Left kidney (tissue), 1 donor: ENCODE measurements at regions not wholly inside any gene's neighbourhood (a gene's known extent, or its start where the extent isn't known, plus 50 kb on each side); places are given as distances from the start of the nearest gene placed in this dataset.
"Not testable (repeated sequence)": the region's sequence is repeated elsewhere in the genome, so short reads cannot be mapped to it uniquely, and the experiment has no call there.

ENCODE experiments used
- DNase-seq: peaks from one replicate; pipeline ENCODE4 v3.0.0-alpha.2; 2013

DNA sequence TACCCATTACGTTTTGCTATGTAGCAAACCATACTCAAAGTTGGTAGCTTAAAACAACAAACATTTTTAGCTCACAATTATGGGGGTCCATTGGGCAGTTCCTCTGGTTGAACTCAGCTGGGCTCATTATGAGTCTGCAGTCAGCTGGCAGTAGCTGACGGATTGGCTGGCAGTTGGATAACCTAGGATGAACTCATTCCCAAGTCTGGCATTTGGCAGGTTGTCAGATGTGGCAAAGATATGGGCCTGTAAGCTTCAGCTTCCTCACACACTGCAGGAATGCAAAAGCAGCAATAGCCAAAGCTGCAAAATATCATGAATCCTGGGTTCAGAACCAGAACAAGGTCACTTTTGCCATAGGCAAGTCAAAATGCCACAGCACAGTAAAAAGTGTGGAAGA is 412.2 kb upstream of the SORCS1 start:
- no peak for DNase-seq

DNA sequence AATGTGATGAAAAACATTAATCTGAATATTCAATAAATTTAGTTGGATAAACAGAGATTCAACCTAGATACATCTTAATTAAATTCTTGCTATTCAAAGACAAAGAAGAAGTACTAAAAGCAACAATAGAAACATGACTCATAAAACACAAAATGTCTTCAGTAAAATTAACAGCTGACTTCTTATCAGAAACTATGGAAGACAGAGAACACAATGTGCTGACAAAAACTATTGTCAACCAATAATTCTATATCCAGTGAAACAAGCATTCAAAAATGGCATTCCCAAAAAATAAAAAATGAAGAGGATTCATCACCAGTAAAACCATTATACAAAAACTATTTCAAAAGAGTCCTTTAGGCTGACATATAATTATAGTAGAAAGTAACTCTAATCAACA is 400.5 kb upstream of the SORCS1 start:
- no peak for DNase-seq

DNA sequence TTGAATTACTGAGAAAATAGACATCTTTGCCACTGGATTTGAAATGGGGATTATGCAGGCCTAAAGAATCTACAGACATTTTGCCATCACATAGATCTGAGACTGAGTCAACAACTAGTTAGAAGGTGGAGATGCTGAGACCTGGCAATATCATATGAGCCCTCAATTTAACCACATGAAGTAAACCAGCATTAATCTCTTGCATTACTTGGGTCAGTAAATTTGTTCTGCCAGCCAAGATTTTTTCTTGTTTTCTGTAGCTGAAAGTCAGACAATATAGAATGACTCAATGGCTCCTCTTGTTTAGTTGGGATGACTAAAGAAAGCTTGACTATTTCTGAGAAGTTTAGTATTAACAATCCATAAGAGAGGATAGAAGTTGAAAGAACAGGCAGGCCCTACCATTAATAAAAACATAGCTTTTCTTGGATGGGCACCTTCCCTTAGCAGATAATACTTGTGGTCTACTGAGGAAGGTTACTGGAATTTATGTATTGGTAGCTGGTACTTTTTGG is 396.7 kb upstream of the SORCS1 start:
- no peak for DNase-seq

DNA sequence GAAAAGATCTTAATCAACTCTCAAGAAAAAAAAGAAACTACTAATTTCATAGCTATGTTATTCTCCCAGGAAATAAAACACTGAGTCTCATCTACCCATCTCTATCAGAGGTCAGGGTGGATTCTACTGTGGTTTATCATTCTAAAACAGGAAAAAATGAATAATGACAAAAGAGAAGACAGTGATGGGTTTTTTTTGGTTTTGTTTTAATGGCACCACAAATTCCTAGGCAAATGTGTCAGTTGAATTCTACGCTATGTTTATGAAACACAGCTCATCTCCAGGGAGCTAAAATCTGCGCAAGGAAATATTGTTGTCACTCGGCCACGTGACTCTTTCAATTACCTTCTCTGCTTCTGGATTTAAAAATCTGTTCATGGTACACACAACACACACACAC is 393.4 kb upstream of the SORCS1 start:
- no peak for DNase-seq

DNA sequence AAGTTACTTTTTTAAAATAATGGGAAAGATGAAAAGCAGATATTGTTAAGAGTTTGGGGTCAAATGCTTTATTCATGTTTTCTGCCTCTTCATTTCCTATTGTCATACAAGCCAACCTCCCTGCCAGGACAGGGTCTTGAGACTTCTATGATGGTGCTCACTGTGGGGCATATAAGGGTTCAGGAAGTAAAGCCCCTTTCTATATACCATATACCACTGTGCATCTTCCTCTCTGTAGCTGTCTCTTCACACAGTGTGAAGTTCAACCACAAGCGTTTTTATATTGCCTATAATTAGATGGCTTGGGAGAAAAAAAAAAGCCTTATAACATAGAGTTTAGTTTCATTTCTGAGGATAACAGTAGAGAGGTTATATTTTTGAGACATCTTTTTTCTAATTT is 389.8 kb upstream of the SORCS1 start:
- DNase-seq, result no peak

DNA sequence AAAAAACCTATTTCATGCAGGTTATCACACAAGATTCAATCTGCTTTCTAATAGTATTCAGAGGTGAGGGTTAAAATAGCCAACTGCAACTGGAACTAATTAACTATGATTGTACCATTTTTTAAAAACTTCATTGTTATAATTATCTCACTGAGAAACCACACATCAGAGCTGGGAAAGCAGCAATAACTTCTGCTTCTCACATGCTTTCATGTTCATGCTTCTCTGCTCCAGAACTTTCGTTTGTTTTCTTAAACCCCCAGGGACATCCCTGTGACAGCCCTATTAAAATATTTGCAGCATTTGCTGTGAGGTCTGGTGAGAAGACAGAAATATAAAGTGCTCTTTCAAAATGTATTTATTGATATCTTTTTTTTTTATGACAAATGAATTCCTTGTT is 389.0 kb upstream of the SORCS1 start:
- no peak for DNase-seq

DNA sequence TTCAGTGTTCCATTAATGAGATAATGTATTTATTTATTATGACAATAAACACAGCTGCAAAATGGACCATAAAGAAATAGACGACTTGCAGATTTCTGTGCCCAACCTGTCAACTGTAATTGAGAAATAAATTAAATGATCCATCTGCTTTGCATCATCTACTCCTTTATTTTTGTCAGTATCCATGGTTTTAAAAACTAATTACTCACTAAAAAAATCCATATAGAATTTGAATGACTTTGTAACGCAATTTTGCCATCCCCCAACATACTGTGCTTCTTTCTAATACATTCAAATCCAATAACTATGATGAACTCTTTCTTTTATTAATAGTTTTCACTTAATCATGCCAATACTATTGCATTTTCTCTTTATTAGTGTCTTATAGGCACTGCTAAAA is 388.5 kb upstream of the SORCS1 start:
- DNase-seq, result no peak

DNA sequence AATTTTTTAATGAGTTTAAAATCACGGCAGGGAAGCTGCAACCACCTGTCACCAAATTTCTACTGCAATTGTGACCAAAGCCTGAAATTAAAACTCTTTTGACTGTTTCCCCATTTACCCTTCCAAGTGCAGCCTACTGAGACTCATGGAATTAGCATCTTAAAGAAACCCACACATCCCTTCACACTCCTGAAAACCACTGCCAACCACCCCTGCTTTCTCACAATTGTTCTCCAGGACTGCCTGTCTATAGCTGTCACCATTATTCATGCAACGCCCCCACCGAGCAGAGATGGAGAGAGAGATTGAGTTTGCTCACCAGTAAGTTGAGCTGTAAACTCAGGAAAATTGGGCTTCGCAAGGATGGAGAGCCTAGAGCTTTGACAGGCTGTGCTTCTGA is 383.8 kb upstream of the SORCS1 start:
- no peak for DNase-seq

DNA sequence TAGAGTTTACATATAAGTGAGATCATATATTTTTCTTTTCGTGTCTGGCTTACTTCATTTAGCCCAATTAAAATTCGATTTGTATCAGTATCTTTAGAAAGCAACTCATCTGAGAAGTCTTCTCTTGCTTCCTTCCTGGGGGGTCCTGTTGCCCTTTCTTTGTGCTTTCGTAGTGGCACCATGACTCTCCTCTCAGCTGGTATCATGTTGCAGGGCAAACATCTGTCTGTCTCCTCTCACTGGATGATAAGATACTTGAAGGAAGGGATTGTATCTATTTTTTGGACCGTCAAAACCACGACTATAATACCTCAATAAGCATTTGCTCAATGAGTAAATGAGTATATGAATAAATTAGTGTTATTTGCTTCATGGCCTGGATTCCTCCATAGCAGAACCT is 382.5 kb upstream of the SORCS1 start:
- DNase-seq, result no peak

DNA sequence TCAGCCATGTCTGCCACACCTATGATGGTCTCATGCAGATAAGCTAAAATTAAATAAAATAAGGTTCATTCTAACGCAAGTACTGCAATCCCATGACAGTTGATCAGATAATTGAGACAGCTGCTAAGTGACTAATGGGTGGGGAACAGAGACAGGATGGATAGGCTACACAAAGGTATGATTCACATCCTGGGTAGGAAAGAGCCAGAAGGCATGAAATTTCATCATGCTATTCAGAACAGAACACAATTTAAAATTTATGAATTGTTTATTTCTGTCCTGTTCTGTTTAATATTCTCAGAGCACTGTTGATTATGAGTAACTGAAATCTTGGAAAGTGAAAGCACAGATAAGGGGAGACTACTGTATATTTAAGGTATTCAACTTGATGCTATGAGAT is 381.8 kb upstream of the SORCS1 start:
- DNase-seq, result no peak

DNA sequence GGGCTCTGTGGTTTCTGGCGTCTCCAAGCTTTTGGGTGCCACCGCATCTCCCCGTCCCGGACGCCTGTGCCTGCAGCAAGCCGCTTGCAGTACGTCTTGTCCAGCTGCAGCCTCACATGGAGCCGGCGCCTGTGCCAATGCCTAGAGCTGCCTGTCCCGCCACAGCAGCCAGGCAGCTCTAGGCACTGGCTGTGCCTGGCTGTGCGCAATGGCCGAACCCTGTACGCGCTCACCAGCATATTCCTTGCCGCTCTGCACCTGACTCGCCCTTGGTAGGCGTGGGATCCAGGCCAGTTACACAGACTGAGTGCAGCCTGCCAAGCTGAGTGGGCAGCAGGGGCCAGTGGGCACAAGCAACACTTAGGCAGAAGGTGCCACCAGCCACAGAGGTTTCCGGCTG is 381.2 kb upstream of the SORCS1 start:
- DNase-seq, result no peak

DNA sequence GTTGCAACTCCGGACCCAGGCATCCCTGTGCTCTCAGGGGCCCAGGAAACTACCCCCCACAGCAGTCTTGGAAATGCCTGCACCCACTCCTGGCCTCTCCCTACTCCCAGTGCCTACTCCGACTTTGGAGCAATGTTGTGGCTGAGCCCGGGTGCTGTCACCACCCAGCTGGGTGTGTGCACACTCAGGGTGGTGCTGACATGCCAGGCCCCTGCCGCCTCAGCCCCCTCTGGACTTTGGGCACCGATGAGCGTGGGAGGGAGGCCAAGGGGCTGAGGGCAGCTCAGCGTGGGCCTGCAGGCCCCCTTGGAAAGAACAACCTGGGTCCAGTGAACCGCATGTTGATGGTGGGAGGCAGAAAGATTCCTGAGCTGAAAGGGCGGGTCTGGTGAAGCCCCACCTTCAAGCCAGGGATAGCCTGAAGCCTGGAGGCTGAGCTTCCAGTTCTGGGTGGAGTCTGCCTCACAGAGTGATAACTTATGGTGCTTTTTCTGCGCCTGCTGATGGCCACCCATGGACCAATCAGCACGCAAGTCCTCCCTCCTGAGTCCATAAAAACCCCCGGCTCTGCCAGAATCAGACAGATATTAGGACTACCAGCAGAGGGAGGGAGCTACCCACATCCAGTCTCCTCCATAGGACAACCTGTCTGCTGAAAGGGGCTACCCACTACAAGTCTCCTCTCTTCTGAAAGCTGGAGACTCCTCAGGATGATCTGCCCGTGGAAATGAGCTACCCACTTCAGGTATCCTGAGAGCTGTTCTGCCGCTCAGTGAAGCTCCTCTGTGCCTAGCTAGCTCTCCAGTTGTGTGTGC is 380.4 kb upstream of the SORCS1 start:
- DNase-seq, result no peak

DNA sequence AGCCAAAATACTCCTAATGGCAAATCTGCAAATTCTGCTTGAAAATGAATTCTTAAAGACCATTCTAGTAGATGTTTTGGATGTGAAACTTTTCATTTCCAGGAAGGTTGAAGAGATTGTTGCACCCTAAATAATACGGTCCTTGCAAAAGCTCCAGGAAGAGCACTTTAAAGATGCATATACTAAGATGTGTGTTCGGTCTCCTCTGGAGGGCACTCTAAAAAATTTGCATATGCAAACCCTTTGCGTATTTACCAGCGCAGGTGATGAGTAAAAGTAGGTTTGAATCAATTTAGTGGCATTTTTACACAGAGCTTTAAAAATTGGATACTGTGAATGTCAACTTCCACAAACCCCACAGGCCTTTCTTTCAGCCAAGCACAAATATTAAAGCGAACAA is 378.1 kb upstream of the SORCS1 start:
- no peak for DNase-seq

DNA sequence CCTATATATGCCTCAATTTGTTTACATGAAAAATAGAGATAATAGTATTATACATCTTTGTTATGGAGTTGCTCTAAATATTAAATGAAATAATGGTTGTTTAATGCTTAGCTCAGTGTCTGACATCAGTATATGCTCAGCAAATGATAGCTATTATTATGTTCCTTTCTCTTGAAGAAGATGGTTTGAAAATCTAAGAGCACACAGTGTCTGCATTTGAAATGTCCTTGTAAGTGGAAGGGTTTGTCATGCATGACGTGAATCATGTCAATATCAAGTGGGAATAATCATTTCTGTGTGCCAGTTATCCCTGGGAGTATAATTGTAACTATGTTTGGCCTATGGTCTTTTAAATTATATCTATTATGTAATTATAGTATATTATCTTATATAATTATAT is 377.5 kb upstream of the SORCS1 start:
- no peak for DNase-seq

DNA sequence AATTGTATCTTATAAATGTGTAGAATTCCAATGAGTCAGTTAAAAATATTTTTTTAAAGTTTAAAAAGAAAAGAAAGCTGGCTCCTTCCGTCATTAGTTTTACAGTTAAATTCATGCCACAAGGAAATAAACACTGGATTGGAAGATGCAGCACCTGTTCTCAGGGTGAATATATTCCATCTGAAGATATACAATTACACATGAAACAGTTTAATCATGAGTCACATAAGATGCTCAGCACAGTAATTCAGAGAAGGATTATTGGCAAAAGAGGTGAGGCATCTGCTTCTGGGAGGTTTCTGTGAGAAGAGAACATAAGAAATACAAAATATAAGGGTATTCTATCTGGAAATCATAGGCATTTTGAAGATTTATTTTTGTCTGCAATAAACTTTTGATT is 376.5 kb upstream of the SORCS1 start:
- no peak for DNase-seq

DNA sequence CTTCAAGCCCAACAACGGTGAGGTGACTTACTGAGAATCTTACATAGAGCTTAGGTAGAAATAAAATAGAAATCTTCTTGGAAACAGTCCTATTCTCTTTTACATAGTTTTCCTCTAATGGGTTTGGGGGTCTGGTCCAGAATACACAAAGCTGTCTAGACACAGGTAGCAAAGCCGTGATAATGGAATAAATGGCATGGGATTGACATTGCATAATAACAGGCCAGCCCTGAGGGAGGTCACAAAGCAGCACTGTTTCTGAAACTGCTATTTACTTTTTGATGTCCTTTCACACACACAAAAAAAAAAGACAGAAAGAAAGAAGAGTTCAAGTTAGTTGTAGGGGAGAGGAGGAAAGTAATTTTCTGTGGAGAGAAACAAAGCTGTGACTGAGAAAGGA is 364.8 kb upstream of the SORCS1 start:
- no peak for DNase-seq

DNA sequence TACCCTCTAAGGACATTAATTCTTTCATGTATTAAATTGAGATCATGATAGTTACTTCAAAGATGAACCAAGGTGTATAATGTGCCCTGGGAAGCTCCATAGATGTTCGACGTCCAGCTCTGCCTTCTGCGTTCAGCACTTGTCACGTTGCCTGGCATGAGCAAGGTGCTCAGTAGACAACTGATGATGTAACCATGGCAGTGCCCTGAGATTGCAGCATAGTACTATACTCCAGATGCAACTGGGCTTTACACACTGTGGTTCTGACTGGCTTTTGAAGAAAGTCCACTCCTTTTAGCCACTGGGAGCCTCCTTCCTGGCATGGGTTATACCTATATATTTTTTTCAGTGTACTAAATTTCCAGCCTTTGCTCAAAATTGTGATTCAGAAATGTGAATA is 355.8 kb upstream of the SORCS1 start:
- no peak for DNase-seq

DNA sequence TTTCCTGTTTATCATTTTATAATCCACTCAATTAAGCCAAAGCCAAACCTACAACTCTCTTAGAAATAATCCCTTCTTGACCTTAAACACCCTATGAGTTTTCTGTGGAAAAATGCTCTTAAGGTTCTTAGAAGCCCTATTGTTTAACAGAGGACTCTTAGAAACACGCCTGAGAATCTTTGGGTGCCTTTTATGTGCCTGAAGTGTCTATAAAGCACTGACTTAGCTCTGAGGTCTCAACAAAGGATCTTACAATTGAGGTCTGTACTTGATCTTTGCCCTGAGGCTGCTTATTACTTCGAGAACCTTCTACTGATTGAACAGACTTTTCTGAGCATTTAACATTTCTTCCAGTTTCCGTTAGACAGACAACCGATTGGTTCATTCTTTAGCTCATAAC is 353.3 kb upstream of the SORCS1 start:
- DNase-seq, result no peak

DNA sequence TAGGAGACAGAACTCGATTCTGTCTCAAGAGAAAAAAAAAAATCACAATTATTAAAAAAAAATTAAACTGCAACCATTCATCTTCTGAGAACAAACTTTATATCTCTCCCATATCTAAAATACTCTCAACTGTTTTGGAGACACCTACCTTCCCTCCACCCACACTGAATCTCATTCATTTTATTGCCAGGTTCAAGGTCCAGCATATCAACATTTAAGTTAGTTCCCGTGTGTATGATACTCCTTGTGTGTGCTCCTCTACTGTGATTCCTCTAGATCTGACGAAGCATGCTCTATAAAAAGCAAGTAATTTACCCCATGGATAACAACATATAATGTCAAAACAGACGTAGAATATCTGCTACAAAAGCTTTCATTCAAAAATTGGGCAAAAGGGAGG is 351.8 kb upstream of the SORCS1 start:
- DNase-seq, result no peak

DNA sequence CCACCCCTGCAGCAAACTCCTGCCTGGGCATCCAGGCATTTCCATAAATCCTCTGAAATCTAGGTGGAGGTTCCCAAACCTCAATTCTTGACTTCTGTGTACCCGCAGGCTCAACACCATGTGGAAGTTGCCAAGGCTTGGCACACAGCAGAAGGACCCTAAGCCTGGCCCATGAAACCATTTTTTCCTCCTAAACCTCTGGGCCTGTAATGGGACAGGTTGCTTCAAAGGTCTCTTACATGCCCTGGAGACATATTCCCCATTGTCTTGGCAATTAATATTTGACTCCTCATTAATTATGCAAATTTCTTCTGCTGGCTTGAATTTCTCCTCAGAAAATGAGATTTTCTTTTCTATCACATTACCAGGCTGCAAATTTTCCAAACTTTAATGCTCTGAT is 339.5 kb upstream of the SORCS1 start:
- DNase-seq, result not testable (repeated sequence)

DNA sequence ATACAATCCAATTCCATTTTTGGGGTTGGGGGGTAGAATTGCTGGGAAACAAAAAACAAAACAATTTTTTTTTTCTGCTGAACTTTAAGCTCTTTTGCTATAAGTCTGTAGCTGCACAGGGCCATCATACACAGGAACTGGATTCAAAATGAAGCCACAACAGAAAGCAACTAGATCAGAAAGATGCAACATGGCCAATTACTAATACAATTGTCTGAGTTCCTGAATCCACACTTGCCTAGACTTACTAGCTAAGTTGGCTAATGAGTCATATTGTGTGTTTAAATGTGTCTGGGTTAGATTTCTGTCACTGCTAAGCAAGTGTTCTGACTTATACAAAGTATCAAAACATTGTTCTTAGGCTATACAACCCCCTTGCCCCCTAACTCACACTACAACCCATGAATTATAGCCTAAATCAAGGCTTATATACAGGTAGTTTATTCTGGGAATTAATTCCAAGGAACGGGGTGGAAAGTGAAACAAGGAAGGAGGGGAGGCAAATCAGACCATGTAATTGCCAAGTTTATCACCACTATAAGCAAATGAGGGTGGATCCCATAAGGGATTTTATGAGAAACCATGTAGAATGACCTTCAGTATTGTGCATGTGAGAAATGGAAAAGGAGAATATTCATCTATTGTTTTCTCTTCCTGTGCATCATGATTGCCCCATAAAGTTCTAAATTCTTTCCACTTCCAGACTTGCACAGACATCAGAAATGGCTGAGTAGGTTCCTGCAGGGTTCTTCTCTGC is 337.9 kb upstream of the SORCS1 start:
- no peak for DNase-seq

DNA sequence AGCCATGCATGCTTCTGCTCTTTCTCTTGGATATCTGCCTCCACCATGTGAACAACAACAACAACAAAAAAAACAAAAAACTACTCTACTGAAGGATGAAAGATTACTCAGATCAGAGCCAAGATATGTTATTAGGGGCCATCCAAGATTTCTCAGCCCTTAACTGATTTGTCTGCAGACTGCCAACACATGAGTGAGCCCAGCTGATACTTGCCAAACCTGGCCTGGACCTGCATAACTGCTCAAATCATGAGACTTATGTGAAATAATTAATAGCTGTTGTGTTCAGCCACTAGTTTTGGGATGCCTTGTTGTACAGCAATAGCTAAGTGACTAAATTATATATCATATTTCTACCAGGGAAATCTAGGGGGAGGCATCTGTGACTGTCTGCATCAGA is 334.5 kb upstream of the SORCS1 start:
- no peak for DNase-seq

DNA sequence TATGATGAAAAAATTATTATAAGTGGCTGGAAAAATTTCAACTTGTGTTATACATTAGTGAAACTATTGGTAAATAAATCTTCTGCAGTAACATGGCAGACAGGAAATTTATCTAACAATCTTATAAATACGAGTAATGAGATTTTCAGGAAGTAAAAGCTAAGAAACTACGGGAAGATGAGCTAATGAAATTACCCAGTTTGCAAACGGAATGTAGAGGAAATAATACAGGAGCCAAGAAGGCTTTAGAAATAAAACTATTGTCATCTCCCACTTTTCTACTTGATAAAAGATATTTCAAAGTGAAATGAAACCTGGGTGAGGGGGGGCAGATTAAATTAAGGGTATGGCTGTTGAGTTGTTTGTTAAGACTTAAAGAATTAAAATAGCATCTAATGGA is 332.5 kb upstream of the SORCS1 start:
- no peak for DNase-seq

DNA sequence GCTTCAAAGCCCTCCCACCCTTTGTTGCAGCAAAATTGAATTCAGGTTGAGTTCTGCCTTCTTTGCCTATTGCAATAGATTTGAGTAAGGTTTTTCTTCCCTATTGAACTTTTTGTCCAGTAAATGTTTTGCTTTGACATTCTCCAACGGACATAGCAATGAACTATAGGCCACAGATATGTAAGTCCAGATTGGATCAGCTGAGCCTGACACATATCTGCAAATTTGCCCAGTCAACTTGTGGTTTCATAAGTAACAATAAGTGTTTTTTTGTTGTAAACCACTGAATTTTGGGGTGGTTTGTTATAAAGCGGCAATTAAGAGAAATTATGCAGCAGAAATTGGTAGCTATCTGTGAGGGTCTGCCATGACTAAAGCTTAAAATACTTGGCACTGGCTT is 332.1 kb upstream of the SORCS1 start:
- no peak for DNase-seq
